IPS-18a (cell line): ENCODE measurements at regions not wholly inside any gene's neighbourhood (a gene's known extent, or its start where the extent isn't known, plus 50 kb on each side); places are given as distances from the start of the nearest gene placed in this dataset.
"Not testable (repeated sequence)": the region's sequence is repeated elsewhere in the genome, so short reads cannot be mapped to it uniquely, and the experiment has no call there.

Experiments used
- H3K27ac ChIP-seq: one replicate; pipeline ENCODE4 v1.5.1; 2013; ENCODE audit warnings: low read length
- H3K27me3 ChIP-seq: one replicate; pipeline ENCODE4 v1.6.1; 2013; ENCODE audit warnings: mild to moderate bottlenecking, low read length; ENCODE audit not compliant: control insufficient read depth, insufficient read depth
- H3K36me3 ChIP-seq: one replicate; pipeline ENCODE4 v1.6.1; 2013; ENCODE audit warnings: low read depth, low read length; ENCODE audit not compliant: control insufficient read depth
- H3K4me1 ChIP-seq: one replicate; pipeline ENCODE4 v1.6.1; 2013; ENCODE audit warnings: low read depth, low read length; ENCODE audit not compliant: control insufficient read depth
- H3K4me3 ChIP-seq: one replicate; pipeline ENCODE4 v1.5.1; 2013; ENCODE audit warnings: low read length
- H3K9ac ChIP-seq: one replicate; pipeline ENCODE4 v1.6.1; 2013; ENCODE audit warnings: mild to moderate bottlenecking, low read length, moderate library complexity
- H3K9me3 ChIP-seq: one replicate; pipeline ENCODE4 v1.6.1; 2013; ENCODE audit warnings: low read depth, low read length; ENCODE audit not compliant: control insufficient read depth

- Histone ChIP-seq H3K4me1 (no peaks in the 10 kb centered on the region), H3K27me3 (no peaks in the 10 kb centered on the region), H3K9ac (no peak overlapping the region), H3K4me3 (no peak overlapping the region), H3K36me3 (no peaks in the 10 kb centered on the region), H3K9me3 (no peaks in the 10 kb centered on the region), H3K27ac (no peak overlapping the region)
Measured at GRCh38 chr5:89826938-89827337, 582.6 kb downstream of the CETN3 start.

- Histone ChIP-seq H3K9ac (no peak overlapping the region), H3K27me3 (no peaks in the 10 kb centered on the region), H3K4me1 (no peaks in the 10 kb centered on the region), H3K36me3 (no peaks in the 10 kb centered on the region), H3K27ac (no peak overlapping the region), H3K9me3 (no peaks in the 10 kb centered on the region), H3K4me3 (no peak overlapping the region)
Measured at GRCh38 chr5:89823046-89823445, 586.5 kb downstream of the CETN3 start.

DNA sequence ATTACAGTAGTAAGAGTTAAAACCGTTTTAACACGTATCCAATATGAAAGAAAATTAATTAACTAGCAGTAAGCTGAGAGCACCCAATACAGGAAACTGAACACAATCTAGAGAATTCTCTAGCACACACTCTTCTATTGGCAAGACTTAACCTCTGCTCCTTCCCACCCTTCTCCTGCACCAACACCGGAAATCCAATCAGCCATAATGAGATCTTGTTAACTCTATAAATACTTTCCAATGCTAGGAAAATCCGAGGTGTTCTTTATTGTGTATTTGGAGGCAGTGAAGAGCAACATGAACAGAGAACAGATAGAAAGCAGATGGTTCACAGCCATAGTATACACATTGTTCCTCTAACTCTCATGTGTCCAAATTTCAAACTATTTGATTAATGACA is 591.7 kb downstream of the CETN3 start:
- Histone ChIP-seq H3K36me3 (no peaks in the 10 kb centered on the region), H3K9ac (no peak overlapping the region), H3K27me3 (no peaks in the 10 kb centered on the region), H3K4me3 (no peak overlapping the region), H3K4me1 (no peaks in the 10 kb centered on the region), H3K9me3 (no peaks in the 10 kb centered on the region), H3K27ac (no peak overlapping the region)

DNA sequence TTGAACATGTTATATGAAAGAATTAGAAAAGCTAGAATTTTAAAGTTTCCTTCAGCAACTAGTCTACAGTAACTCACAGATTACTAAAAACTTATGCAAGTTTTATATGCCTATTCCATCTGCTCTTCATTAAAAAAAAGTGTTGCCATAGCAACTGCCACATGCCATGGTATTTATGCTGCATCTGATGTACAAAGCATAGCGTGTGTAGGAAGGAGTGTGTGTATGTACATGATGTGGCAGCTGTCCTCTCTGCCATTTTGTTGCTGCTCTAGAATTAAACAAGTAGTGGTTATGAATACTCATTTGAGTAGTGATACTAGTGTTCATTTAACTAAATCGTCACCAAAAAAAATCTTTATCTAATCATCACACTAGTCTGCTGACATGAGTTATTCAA is 593.5 kb downstream of the CETN3 start:
- Histone ChIP-seq H3K9me3 (no peaks in the 10 kb centered on the region), H3K4me1 (no peaks in the 10 kb centered on the region), H3K9ac (no peak overlapping the region), H3K27me3 (no peaks in the 10 kb centered on the region), H3K27ac (no peak overlapping the region), H3K4me3 (no peak overlapping the region), H3K36me3 (no peaks in the 10 kb centered on the region)

- not testable (repeated sequence) for H3K9ac ChIP-seq, H3K9me3 ChIP-seq, H3K27ac ChIP-seq, H3K4me3 ChIP-seq, H3K4me1 ChIP-seq, H3K36me3 ChIP-seq, H3K27me3 ChIP-seq
Measured at GRCh38 chr5:89800735-89801134, 608.8 kb downstream of the CETN3 start.

DNA sequence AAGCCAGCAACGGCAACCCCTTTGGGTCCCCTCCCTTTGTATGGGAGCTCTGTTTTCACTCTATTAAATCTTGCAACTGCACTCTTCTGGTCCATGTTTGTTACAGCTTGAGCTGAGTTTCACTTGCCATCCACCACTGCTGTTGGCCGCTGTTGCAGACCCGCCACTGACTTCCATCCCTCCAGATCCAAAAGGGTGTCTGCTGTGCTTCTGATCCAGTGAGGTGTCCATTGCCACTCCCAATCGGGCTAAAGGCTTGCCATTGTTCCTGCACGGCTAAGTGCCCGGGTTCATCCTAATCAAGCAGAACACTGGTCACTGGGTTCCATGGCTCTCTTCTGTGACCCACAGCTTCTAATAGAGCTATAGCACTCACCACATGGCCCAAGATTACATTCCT is 615.1 kb downstream of the CETN3 start:
- H3K9me3 ChIP-seq, H3K4me1 ChIP-seq, H3K36me3 ChIP-seq, H3K4me3 ChIP-seq, H3K9ac ChIP-seq, H3K27me3 ChIP-seq, H3K27ac ChIP-seq: not testable (repeated sequence)

DNA sequence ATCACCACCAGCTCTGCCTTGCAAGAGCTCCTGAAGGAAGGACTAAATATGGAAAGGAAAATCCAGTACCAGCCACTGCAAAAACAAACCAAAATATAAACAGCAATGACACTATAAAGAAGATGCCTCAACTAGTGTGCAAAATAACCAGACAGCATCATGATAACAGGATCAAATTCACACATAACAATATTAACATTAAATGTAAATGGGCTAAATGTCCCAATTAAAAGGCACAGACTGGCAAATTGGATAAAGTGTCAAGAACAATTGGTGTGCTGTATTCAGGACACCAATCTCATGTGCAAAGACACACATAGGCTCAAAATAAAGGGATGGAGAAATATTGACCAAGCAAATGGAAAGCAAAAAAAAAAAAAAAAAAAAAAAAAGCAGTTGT is 629.8 kb downstream of the CETN3 start:
- not testable (repeated sequence) for H3K36me3 ChIP-seq, H3K27ac ChIP-seq, H3K4me1 ChIP-seq, H3K9ac ChIP-seq, H3K9me3 ChIP-seq, H3K27me3 ChIP-seq, H3K4me3 ChIP-seq

DNA sequence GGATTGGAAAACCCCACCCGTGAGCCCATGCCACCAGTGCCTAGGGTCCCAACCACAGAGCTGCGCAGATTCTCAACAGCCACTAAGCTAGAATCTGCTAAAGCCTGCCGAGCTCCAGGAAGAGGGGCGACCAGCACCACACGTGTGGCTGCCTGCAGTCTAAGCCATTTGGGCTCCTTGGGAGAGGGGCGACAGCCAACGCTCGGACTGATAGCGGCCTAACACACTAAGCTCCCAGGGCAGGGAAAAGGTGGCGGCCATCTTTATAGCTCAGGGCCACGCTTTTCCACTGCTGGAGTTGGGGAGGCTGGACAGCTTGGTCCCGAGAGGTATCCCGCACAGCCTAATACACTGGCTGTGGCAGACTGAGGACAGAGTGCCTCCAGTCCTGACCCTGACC is 631.8 kb downstream of the CETN3 start:
- Histone ChIP-seq H3K36me3 (no peaks in the 10 kb centered on the region), H3K27me3 (no peaks in the 10 kb centered on the region), H3K27ac (no peak overlapping the region), H3K4me3 (no peak overlapping the region), H3K9ac (no peak overlapping the region), H3K4me1 (no peaks in the 10 kb centered on the region), H3K9me3 (no peaks in the 10 kb centered on the region)

DNA sequence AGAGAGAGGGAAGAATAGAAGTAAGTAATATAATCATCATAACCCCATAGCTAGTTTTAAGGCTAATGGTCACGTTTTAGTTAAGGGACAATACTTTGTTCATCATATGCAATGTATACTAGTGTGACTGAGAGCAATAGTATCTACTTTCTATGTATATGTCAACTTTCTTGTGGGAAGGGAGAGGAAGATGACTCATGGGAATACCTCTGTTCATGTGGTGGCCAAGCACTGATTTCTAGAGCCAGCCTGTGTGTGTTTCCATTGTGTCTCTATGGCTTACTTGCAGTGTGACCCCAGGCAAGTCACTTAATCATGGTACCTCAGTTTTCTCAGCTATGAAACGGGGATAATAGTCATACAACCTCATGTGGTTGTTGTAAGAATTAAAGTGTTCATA is 639.6 kb downstream of the CETN3 start:
- Histone ChIP-seq H3K9me3 (no peaks in the 10 kb centered on the region), H3K27me3 (no peaks in the 10 kb centered on the region), H3K36me3 (no peaks in the 10 kb centered on the region), H3K9ac (no peak overlapping the region), H3K4me1 (no peaks in the 10 kb centered on the region), H3K27ac (no peak overlapping the region), H3K4me3 (no peak overlapping the region)

- no peak overlapping the region for H3K4me3 ChIP-seq
- H3K9ac ChIP-seq, result no peak overlapping the region
- H3K9me3 ChIP-seq, result no peaks in the 10 kb centered on the region
- no peaks in the 10 kb centered on the region for H3K4me1 ChIP-seq
- H3K36me3 ChIP-seq, result no peaks in the 10 kb centered on the region
- no peak overlapping the region for H3K27ac ChIP-seq
- no peaks in the 10 kb centered on the region for H3K27me3 ChIP-seq
Measured at GRCh38 chr5:89759802-89760201, 649.8 kb downstream of the CETN3 start.

- Histone ChIP-seq H3K27ac (no peak overlapping the region), H3K4me1 (no peaks in the 10 kb centered on the region), H3K9me3 (no peaks in the 10 kb centered on the region), H3K36me3 (no peaks in the 10 kb centered on the region), H3K27me3 (no peaks in the 10 kb centered on the region), H3K4me3 (no peak overlapping the region), H3K9ac (no peak overlapping the region)
Measured at GRCh38 chr5:89758146-89758545, 651.4 kb downstream of the CETN3 start.

- Histone ChIP-seq H3K27ac (no peak overlapping the region), H3K36me3 (no peaks in the 10 kb centered on the region), H3K4me3 (no peak overlapping the region), H3K27me3 (no peaks in the 10 kb centered on the region), H3K9me3 (no peaks in the 10 kb centered on the region), H3K4me1 (no peaks in the 10 kb centered on the region), H3K9ac (no peak overlapping the region)
Measured at GRCh38 chr5:89756955-89757354, 652.6 kb downstream of the CETN3 start.

- Histone ChIP-seq H3K27ac (no peak overlapping the region), H3K9ac (no peak overlapping the region), H3K4me1 (no peaks in the 10 kb centered on the region), H3K27me3 (no peaks in the 10 kb centered on the region), H3K4me3 (no peak overlapping the region), H3K9me3 (no peaks in the 10 kb centered on the region), H3K36me3 (no peaks in the 10 kb centered on the region)
Measured at GRCh38 chr5:89755024-89755423, 654.5 kb downstream of the CETN3 start.
